ENCODE measurements at regions not wholly inside any gene's neighbourhood (a gene's known extent, or its start where the extent isn't known, plus 50 kb on each side); places are given as distances from the start of the nearest gene placed in this dataset.

- no peak for DNase-seq
- WGBS, 5 donors = 77 to 87% (median 82%) methylated on average over 7 of the region's 7 CpGs
- intact Hi-C loops (cut with DNase I; ENCODE audit: low total_unique reads) = no loop called here
- Histone ChIP-seq H3K9me3 (no peaks in the 10 kb centered on the region), H3K27me3 (replicated peaks in 1 of 7) (no peaks in the 10 kb centered on the region), H3K36me3 (no peaks in the 10 kb centered on the region), H3K27ac (peak overlapping the region in 5 of 8 donors; percentile 13 to 29 (median 26)), H3K4me1 (no peaks in the 10 kb centered on the region), H3K4me3 (no peak overlapping the region)
- TF ChIP-seq POLR2AphosphoS5 (IDR thresholded peaks at IDR 0.05) (peak in 1 of 3 donors; percentile 34), POLR2A (IDR thresholded peaks at IDR 0.05) (no peak)
- TF ChIP-seq, protein P1, sequence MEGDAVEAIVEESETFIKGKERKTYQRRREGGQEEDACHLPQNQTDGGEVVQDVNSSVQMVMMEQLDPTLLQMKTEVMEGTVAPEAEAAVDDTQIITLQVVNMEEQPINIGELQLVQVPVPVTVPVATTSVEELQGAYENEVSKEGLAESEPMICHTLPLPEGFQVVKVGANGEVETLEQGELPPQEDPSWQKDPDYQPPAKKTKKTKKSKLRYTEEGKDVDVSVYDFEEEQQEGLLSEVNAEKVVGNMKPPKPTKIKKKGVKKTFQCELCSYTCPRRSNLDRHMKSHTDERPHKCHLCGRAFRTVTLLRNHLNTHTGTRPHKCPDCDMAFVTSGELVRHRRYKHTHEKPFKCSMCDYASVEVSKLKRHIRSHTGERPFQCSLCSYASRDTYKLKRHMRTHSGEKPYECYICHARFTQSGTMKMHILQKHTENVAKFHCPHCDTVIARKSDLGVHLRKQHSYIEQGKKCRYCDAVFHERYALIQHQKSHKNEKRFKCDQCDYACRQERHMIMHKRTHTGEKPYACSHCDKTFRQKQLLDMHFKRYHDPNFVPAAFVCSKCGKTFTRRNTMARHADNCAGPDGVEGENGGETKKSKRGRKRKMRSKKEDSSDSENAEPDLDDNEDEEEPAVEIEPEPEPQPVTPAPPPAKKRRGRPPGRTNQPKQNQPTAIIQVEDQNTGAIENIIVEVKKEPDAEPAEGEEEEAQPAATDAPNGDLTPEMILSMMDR (IDR thresholded peaks at IDR 0.05 in 8 of 11, conservative IDR thresholded peaks at IDR 0.05 in 3 of 11) = no peak
These were observed 50.2 kb upstream of the THBS1 start for GRCh38 chr15:39530480-39531342.

Data from spleen (tissue), 11 donors.